ENCODE measurements at regions not wholly inside any gene's neighbourhood (a gene's known extent, or its start where the extent isn't known, plus 50 kb on each side); places are given as distances from the start of the nearest gene placed in this dataset.

- H2BK15ac ChIP-seq (ENCODE audit: low read depth, low read length), result no peak overlapping the region
- no peaks in the 10 kb centered on the region for H4K20me1 ChIP-seq (ENCODE audit: insufficient read depth, low read length)
- H3K18ac ChIP-seq (ENCODE audit: low read depth, low read length), result no peak overlapping the region
- no CpG with 5 or more reads among the region's 11 CpGs for WGBS, 2 experiments (ENCODE audit: extremely low coverage in 2 of 2, insufficient read length in 1 of 2)
- H3K9ac ChIP-seq (ENCODE audit: low read depth, low read length), result no peak overlapping the region
- no peak overlapping the region for H2BK5ac ChIP-seq (ENCODE audit: low read depth, low read length, poor library complexity, severe bottlenecking)
- DNase-seq (no peak), ATAC-seq (ENCODE audit: low read depth) (no peak)
- H3K9me3 ChIP-seq (ENCODE audit: control insufficient read depth, insufficient read depth, low read length), result no peaks in the 10 kb centered on the region
- no peak overlapping the region for H2BK20ac ChIP-seq (ENCODE audit: low read depth, low read length)
- ChIA-PET CTCF (no interaction called here), POLR2A (ENCODE audit: unreplicated experiment) (no interaction called here)
- H3K27ac ChIP-seq (ENCODE audit: insufficient read depth, low read length), result no peak overlapping the region
- H2AK5ac ChIP-seq (ENCODE audit: low read depth, low read length), result no peak overlapping the region
- H3K4me1 ChIP-seq (ENCODE audit: control insufficient read depth, insufficient read depth, low read length), result peaks cover 2% of the 10 kb centered on the region; the same call in 1 of the 2 replicates
- no peaks in the 10 kb centered on the region for H3K27me3 ChIP-seq (ENCODE audit: control insufficient read depth, insufficient read depth, low read length)
- no peak overlapping the region for H2BK120ac ChIP-seq (ENCODE audit: low read depth, low read length)
- H2AFZ ChIP-seq (replicated peaks; ENCODE audit: low read length, poor library complexity), result no peak overlapping the region
- no peak overlapping the region for H4K91ac ChIP-seq (ENCODE audit: insufficient read depth, low read depth, low read length)
- dilution Hi-C loops (cut with HindIII; ENCODE audit: low sequenced_read_pairs, unreplicated experiment) (no loop called here), in situ Hi-C loops (cut with MboI; ENCODE audit: low sequenced_read_pairs) (no loop called here), intact Hi-C loops (cut with micrococcal nuclease) (no loop called here)
- no peak overlapping the region for H2AK9ac ChIP-seq (replicated peaks; ENCODE audit: low read depth, low read length, poor library complexity)
- no peak overlapping the region for H4K5ac ChIP-seq (ENCODE audit: low read depth, low read length)
- no peak for TF ChIP-seq BHLHE40 (IDR thresholded peaks at IDR 0.05; ENCODE audit: low read depth, low read length)
- TF ChIP-seq MXI1 (IDR thresholded peaks at IDR 0.05; ENCODE audit: borderline replicate concordance, low read depth, low read length), result no peak
- no peak for TF ChIP-seq POLR2A (IDR thresholded peaks at IDR 0.05; ENCODE audit: low read depth, low read length)
- no peak overlapping the region for H3K4me3 ChIP-seq (ENCODE audit: insufficient read depth, low read depth, low read length)
- H3K36me3 ChIP-seq (ENCODE audit: control insufficient read depth, insufficient read depth, low read length), result peaks cover 35% of the 10 kb centered on the region
- no peaks in the 10 kb centered on the region for H3K79me1 ChIP-seq (ENCODE audit: low read depth in 1 of 2, low read length in 2 of 2)
- H4K8ac ChIP-seq (ENCODE audit: low read depth in 2 of 2, low read length in 2 of 2), result no peak overlapping the region
- no TSS peak for BruUV-seq (replicated peaks)
- H3K4me2 ChIP-seq (ENCODE audit: low read depth, low read length), result no peak overlapping the region
- H3K56ac ChIP-seq (ENCODE audit: extremely low read depth, insufficient read depth, low read length), result no peak overlapping the region
- H3K23ac ChIP-seq (ENCODE audit: low read depth, low read length), result no peak overlapping the region
- H3K4ac ChIP-seq (ENCODE audit: low read depth, low read length), result no peak overlapping the region
- H3K14ac ChIP-seq (replicated peaks; ENCODE audit: low read depth, low read length), result no peak overlapping the region
- peaks cover 13% of the 10 kb centered on the region for H3K9me1 ChIP-seq (ENCODE audit: insufficient read depth, low read length)
Observed at GRCh38 chr1:232440325-232441035, 189.5 kb downstream of the SIPA1L2 start.

Measured in IMR-90 (cell line).